GM18858 (cell line): ENCODE measurements at regions not wholly inside any gene's neighbourhood (a gene's known extent, or its start where the extent isn't known, plus 50 kb on each side); places are given as distances from the start of the nearest gene placed in this dataset.

Experiments used
- ATAC-seq: cut with Tn5 transposase; IDR thresholded peaks from one replicate; pipeline ENCODE4 v1.9.1; 2021; ENCODE audit not compliant: unreplicated experiment

GRCh38 chr3:65233561-65233960 lies 545.8 kb upstream of the ADAMTS9 start:
- ATAC-seq: no peak

GRCh38 chr3:65231544-65231943 lies 543.7 kb upstream of the ADAMTS9 start:
- no peak for ATAC-seq

- ATAC-seq: no peak
Observed at GRCh38 chr3:65230261-65231139, 542.7 kb upstream of the ADAMTS9 start.

- no peak for ATAC-seq
Observed at GRCh38 chr3:65226287-65226686, 538.5 kb upstream of the ADAMTS9 start.

DNA sequence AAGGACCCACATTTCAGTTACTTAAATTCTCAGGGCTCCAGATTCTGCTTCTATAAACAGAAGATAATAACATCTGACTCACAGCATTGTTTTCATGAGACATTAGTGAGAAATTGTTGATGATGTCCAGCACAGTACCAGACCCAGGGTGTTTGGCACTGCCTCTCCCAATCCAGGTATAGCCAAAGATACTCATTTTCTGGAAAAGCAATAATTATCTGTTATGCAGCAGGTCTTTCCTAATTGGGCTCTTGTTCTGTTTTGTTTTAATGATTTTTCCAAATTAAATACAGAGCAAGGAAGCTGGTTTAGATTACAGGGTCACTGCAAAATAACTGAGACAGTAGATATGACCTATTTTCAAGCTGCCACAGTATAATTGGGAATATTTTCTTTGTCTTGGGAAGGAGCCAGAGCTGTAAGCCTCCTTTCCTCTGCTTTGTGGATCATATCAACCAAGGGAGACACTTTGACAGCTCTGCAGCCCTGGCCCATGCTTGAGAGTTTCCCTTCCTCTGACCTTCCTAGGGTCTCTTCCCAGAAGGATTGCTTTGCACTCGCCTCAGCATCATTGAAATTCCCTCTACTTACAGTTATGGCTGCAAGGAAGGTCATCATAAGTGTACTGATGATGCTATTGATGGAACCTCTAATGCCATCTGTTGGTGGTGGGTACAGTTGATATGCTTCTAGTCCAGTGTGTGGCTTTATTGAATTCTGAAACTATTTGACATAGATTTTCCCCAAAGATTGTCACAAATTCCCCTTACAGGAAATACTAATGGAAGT lies 522.4 kb upstream of the ADAMTS9 start:
- ATAC-seq: no peak

DNA sequence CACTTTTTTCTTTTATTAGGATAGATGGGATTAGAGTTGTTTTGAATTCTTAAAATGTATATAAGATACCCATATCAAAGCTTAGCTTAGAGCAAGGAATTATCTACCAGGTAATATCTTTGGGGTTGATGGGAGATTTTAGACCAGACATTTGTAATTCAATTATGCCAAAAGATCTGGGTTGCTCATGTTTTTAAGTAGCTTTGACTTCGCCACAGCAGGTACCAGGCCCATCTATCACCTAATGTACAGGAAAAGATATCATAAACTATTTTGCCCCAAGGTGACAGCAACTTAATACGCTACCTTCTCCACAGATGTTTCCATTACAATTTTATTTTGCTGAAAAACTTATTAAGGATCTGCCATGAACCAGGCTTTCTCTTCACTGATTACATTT lies 514.6 kb upstream of the ADAMTS9 start:
- ATAC-seq: no peak

DNA sequence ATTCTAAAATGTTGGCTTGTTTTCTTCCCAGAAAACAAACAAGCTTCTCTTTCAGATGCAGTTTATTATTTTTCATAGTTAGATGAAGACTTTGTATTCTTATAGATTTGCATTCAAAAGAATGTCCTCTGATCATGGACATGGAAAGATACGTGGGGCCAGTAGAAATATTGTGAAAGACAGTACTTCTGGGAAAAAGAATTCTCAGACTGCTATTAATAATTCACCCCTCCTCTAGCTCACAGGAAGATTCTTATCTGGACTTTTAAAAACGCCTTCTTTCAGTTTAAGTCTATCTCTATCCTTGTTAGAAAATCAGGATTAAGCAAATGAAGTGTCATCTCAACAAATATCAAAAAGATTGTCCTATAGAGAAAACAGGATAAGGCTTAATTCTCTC lies 514.1 kb upstream of the ADAMTS9 start:
- ATAC-seq: no peak

DNA sequence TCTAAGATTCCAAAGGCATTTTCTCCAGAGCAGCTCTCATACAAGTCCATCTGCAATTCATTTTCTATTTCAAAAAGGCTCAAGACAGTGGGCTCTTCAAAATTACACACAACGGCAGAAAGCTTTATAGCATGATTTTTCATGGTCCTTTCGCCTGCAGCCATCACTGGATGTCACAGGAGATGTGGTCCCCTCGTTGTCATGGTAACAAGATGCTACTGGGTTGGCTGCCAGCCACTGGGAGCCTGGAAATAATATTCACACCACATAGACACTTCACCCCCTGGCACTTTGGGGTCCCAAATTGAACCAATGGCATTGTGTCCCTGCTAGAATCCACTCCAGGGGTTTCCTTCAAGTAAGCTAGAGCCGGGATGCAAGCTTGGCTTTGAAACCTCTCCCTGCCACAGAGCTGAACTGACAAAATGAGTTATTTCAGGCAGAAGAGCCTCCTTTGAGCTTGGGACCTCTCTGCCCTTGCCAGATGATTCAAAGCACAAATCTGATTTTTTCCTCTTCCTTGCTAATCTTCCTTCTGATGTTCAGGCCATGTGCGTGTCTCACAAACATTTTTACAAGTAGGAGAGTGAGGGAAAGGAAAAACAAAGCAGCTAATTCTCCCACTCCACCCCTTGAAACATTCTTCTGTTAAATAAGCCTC lies 512.6 kb upstream of the ADAMTS9 start:
- no peak for ATAC-seq

GRCh38 chr3:65196663-65197062 lies 508.9 kb upstream of the ADAMTS9 start:
- ATAC-seq: no peak

- ATAC-seq: no peak
Observed at GRCh38 chr3:65195211-65196006, 507.6 kb upstream of the ADAMTS9 start.

DNA sequence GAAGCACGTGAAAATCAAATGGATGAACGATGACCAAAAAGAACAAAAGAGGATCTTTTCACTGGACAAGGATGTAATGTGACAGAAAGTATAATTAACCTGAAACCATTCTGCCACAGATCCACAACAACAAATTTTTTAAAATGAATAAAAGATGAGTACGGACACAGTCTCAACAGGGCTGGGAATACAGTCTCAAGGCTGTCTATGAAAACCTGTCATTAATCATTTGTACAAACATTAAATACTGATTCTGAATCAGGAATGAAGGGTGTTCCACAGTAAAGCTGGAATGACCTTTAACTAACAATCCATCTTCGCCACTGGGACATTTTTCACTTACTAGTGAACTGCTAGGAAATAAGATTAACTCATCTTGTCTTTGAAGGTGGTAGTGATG lies 506.9 kb upstream of the ADAMTS9 start:
- no peak for ATAC-seq

DNA sequence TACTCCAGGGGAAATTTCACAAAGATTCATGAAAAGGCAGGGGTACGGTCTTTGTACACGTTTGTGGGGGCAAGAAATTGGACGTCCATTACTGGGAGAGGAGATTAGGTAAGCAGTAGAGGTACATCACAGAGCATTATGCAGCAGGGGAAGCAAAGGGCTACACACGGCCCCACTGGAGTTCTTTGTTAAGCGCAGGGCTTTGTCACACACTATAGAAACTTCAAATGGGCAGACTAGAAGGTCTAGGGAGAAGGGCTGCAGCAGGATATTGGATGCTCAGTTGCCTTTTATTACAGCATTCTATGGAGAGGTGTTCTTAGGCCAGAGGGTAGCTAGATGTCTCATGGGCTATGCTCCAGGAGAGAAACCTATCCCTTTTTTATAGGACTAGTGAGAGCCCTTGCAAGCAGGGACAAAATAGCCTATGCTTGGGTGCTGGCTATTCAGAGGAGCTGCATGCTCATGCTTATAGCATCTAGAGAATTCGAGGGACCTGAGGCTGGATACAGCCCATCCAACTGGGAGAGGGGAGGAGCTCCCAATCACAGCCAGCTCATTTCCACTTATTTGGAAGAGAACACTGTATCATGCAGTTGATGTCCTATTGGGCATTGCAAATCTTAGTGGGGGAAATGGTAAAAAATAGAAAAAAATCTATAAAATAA lies 506.4 kb upstream of the ADAMTS9 start:
- no peak for ATAC-seq

- no peak for ATAC-seq
Observed at GRCh38 chr3:65193531-65193930, 505.7 kb upstream of the ADAMTS9 start.

DNA sequence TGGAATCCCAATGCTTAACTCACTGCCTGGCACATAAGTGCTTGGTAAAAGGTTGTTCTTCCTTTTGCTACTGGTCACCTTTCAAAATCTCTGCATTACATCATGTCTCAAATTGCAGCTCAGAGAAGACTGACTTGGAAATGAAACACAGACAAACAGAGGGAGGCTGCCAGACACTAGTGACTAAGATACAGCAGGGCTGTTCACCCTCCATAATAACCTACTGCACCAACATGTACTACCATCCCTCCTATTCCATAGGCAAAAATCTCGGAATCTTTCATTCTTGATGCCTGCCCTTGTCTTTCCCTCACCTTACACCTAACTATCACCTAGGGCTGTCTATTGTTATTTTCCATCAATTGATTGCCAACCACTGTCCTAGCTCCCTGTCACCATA lies 502.3 kb upstream of the ADAMTS9 start:
- ATAC-seq: no peak

DNA sequence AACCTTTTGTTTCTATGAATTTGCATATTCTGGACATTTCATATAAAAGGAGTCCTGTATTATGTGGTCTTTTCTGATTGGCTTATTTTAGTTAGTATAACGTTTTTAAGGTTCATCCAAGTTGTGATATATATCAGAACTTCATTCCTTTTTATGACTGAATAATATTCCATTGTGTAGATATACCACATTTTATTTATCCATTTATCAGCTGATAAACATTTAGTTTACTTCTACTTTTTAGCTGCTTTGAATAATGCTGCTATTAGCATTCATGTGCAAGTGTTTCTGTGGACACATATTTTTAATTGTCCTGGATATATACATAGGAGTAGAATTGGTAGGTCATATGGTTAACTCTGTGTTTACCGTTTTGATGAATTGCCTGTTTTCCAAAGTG lies 498.5 kb upstream of the ADAMTS9 start:
- no peak for ATAC-seq

GRCh38 chr3:65182682-65183081 lies 494.9 kb upstream of the ADAMTS9 start:
- ATAC-seq: no peak

DNA sequence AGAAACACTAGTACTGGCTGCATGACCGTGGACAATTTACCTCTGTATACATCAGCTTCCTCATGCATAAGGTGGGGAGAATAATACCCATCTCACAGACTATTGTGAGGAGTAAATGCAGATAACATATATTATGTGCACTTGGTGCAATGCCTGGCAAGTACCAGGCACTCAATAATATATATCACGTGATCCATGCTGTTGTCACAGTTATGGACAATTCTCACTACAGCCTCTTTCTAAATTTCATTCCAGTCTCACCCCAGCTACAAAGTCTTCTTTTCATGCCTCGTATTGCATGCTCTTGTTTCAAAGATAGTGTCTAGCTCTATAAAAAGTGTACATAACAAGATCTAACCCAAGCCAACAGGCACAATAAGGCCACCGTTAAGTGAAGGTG lies 494.3 kb upstream of the ADAMTS9 start:
- ATAC-seq: no peak

GRCh38 chr3:65181391-65181871 lies 493.6 kb upstream of the ADAMTS9 start:
- no peak for ATAC-seq

DNA sequence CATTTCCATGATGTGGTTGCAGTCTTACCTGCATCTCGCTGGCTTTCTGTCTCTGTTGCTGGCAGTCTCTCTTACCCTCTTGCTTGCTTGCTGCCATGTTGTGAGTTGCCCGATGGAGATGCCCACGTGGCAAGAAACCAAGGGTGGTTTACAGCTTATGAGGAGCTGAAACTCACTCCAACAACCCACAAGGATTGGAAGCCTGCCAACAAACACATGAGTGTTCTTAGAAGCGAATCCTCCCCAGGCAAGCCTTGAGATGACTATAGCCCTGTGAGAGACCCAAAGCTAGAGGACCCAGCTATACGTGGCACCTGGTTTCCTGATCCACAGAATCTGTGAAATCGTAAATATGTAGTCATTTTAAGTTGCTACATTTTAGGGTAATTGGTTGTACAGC lies 490.9 kb upstream of the ADAMTS9 start:
- no peak for ATAC-seq

- ATAC-seq: no peak
Observed at GRCh38 chr3:65177960-65178376, 490.2 kb upstream of the ADAMTS9 start.
